HCT116 (cell line): ENCODE measurements at regions not wholly inside any gene's neighbourhood (a gene's known extent, or its start where the extent isn't known, plus 50 kb on each side); places are given as distances from the start of the nearest gene placed in this dataset.

Experiments used
- ATAC-seq: fragments of 200-7000 bp; cut with Tn5 transposase; 2 replicates; pipeline ENCODE4 v1.9.1; 2020; ENCODE audit warnings: mild to moderate bottlenecking, moderate library complexity
- BruUV-seq: library from RNA; stranded (reverse); fragments of 400-500 nt; replicated peaks from 2 replicates; lab custom pipeline; 2021; lab: Mats Ljungman, UMichigan
- CTCF ChIA-PET: fragments of 300-600 bp; sonication (Branson Sonifier 250); formaldehyde crosslinking; loops from one replicate; lab custom pipeline; 2021; ENCODE audit warnings: antibody characterized with exemption; lab: Charles Lee
- POLR2A ChIA-PET: fragments of 300-600, 350-600 bp; sonication (Branson Sonifier 250); formaldehyde crosslinking; loops from one replicate; lab custom pipeline; 2021; ENCODE audit warnings: antibody characterized with exemption; lab: Charles Lee
- RAD21 ChIA-PET, 2 experiments: fragments of 300-600 bp; sonication (Branson Sonifier 250); formaldehyde crosslinking; loops; one replicate each; lab custom pipeline; 2023; ENCODE audit warnings: low total read pairs in 2 of 2; ENCODE audit not compliant: uncharacterized antibody in 2 of 2, unreplicated experiment in 2 of 2, low non-redundant PET in 1 of 2; lab: Charles Lee
- DNase-seq: peaks from one replicate; pipeline ENCODE4 v3.0.0-alpha.2; 2010; ENCODE audit warnings: low read depth, low spot score
- H2AFZ ChIP-seq: fragments of 200-600 bp; shearing (Covaris generic), sonication (generic); 2 replicates; pipeline ENCODE4 v1.6.1; 2017; ENCODE audit warnings: low read depth, mixed run types, mixed read lengths, antibody characterized with exemption, low read length; ENCODE audit not compliant: poor library complexity, severe bottlenecking
- H3K27ac ChIP-seq: 2 replicates; pipeline ENCODE4 v1.5.1; 2012; ENCODE audit warnings: low read depth, low read length
- H3K27me3 ChIP-seq: fragments of 200-600 bp; sonication (generic); 2 replicates; pipeline ENCODE4 v1.6.1; 2016; ENCODE audit warnings: mixed run types, low read length, mixed read lengths; ENCODE audit not compliant: insufficient read depth
- H3K36me3 ChIP-seq, 2 experiments: fragments of 200-500 bp in 1 of 2; fragments of 200-600 bp in 1 of 2; sonication (Bioruptor generic) in 1 of 2; sonication (generic) in 1 of 2; 2 replicates each; pipeline versions ENCODE4 v1.5.1 to v1.6.1; 2014 to 2016; ENCODE audit warnings: low read length in 2 of 2, inconsistent platforms in 1 of 2, mixed read lengths in 1 of 2, mixed run types in 1 of 2; ENCODE audit not compliant: insufficient read depth in 2 of 2, control insufficient read depth in 1 of 2
- H3K4me1 ChIP-seq, 2 experiments: fragments of 200-600 bp in 1 of 2; sonication (generic) in 1 of 2; 2 replicates each; pipeline versions ENCODE4 v1.5.1 to v1.6.1; 2012 to 2017; ENCODE audit warnings: low read length in 2 of 2, inconsistent platforms in 1 of 2, mild to moderate bottlenecking in 1 of 2, mixed read lengths in 1 of 2, mixed run types in 1 of 2, moderate library complexity in 1 of 2; ENCODE audit not compliant: insufficient read depth in 2 of 2, control insufficient read depth in 1 of 2
- H3K4me2 ChIP-seq: fragments of 200-600 bp; sonication (generic); 2 replicates; pipeline ENCODE4 v1.6.1; 2017; ENCODE audit warnings: mixed run types, low read length, mixed read lengths
- H3K4me3 ChIP-seq, 2 experiments: fragments of 200-600 bp in 1 of 2; sonication (generic) in 1 of 2; replicated peaks in 1 of 2; 2 replicates each; pipeline ENCODE4 v1.5.1; 2011 to 2016; ENCODE audit warnings: low read length in 2 of 2, control low read depth in 1 of 2, low read depth in 1 of 2, mild to moderate bottlenecking in 1 of 2, mixed read lengths in 1 of 2, mixed run types in 1 of 2
- H3K79me2 ChIP-seq: fragments of 200-600 bp; sonication (generic); 2 replicates; pipeline ENCODE4 v1.6.1; 2017; ENCODE audit warnings: mild to moderate bottlenecking, mixed run types, low read length, moderate library complexity, mixed read lengths; ENCODE audit not compliant: insufficient read depth
- H3K9ac ChIP-seq: fragments of 200-600 bp; sonication (generic); 2 replicates; pipeline ENCODE4 v1.6.1; 2016; ENCODE audit warnings: low read length, mixed read lengths
- H3K9me2 ChIP-seq: fragments of 200-600 bp; sonication (generic), shearing (Covaris generic); 2 replicates; pipeline ENCODE4 v1.6.1; 2017; ENCODE audit warnings: mixed run types, mild to moderate bottlenecking, moderate library complexity; ENCODE audit not compliant: insufficient read depth
- H3K9me3 ChIP-seq, 2 experiments: fragments of 200-500 bp in 1 of 2; fragments of 200-600 bp in 1 of 2; sonication (Bioruptor generic) in 1 of 2; sonication (generic) in 1 of 2; 2 replicates each; pipeline ENCODE4 v1.6.1; 2014 to 2017; ENCODE audit warnings: low read length in 2 of 2, mixed read lengths in 2 of 2, inconsistent platforms in 1 of 2, low read depth in 1 of 2, mild to moderate bottlenecking in 1 of 2, mixed run types in 1 of 2, moderate library complexity in 1 of 2; ENCODE audit not compliant: control insufficient read depth in 1 of 2, insufficient read depth in 1 of 2
- H4K20me1 ChIP-seq: fragments of 200-600 bp; sonication (generic), shearing (Covaris generic); 2 replicates; pipeline ENCODE4 v1.6.1; 2017; ENCODE audit warnings: mixed run types, mild to moderate bottlenecking, moderate library complexity; ENCODE audit not compliant: insufficient read depth
- CBX3 ChIP-seq: IDR thresholded peaks from 2 replicates; pipeline ENCODE4 v1.6.1; 2012; ENCODE audit warnings: low read depth
- EGR1 ChIP-seq: IDR thresholded peaks from 2 replicates; pipeline ENCODE4 v1.6.1; 2012; ENCODE audit warnings: low read depth
- ELF1 ChIP-seq: IDR thresholded peaks from 2 replicates; pipeline ENCODE4 v1.6.1; 2012; ENCODE audit warnings: low read depth, borderline replicate concordance
- EZH2 ChIP-seq: fragments of 200-600 bp; sonication (generic); IDR thresholded peaks from 2 replicates; pipeline ENCODE4 v1.6.1; 2017; ENCODE audit warnings: antibody characterized with exemption, mixed run types
- FOSL1 ChIP-seq: IDR thresholded peaks from 2 replicates; pipeline ENCODE4 v1.6.1; 2012; ENCODE audit warnings: low read depth
- JUND ChIP-seq: IDR thresholded peaks from 2 replicates; pipeline ENCODE4 v1.6.1; 2012
- POLR2A ChIP-seq: IDR thresholded peaks from 2 replicates; pipeline ENCODE4 v1.7.0; 2011; ENCODE audit warnings: borderline replicate concordance; ENCODE audit not compliant: insufficient read depth, insufficient read length; ENCODE audit errors: extremely low read depth
- POLR2AphosphoS5 ChIP-seq: IDR thresholded peaks from 2 replicates; pipeline ENCODE4 v1.6.1; 2011; ENCODE audit warnings: mild to moderate bottlenecking, low read depth, low read length, moderate library complexity
- RAD21 ChIP-seq: IDR thresholded peaks from 2 replicates; pipeline ENCODE4 v1.6.1; 2012; ENCODE audit warnings: low read depth, mild to moderate bottlenecking
- SP1 ChIP-seq: IDR thresholded peaks from 2 replicates; pipeline ENCODE4 v1.6.1; 2012; ENCODE audit warnings: low read depth
- SRF ChIP-seq: IDR thresholded peaks from 2 replicates; pipeline ENCODE4 v1.6.1; 2012; ENCODE audit warnings: low read depth
- TCF7L2 ChIP-seq: IDR thresholded peaks from 2 replicates; pipeline ENCODE4 v1.7.0; 2011; ENCODE audit warnings: borderline replicate concordance, inconsistent platforms; ENCODE audit not compliant: insufficient read depth, insufficient read length; ENCODE audit errors: extremely low read depth
- ZFX ChIP-seq: fragments of 450-650 bp; IDR thresholded peaks from 2 replicates; pipeline ENCODE4 v1.6.1; 2017
- intact Hi-C: fragments of 100-400 bp; cut with micrococcal nuclease; formaldehyde crosslinking; loops from 2 replicates; pipeline ENCODE4 v1.10.0; 2022
- TF ChIP-seq, protein P1 (sequence below): IDR thresholded peaks from 2 replicates; pipeline ENCODE4 v1.6.1; 2012; ENCODE audit warnings: low read depth
- TF ChIP-seq, protein P2 (sequence below): IDR thresholded peaks from 2 replicates; pipeline ENCODE4 v1.6.1; 2012
- TF ChIP-seq, protein P3 (sequence below): IDR thresholded peaks from 2 replicates; pipeline ENCODE4 v1.6.1; 2012
- TF ChIP-seq, protein P4 (sequence below): IDR thresholded peaks from 2 replicates; pipeline ENCODE4 v1.6.1; 2011; ENCODE audit warnings: mild to moderate bottlenecking, low read length, moderate library complexity; ENCODE audit not compliant: insufficient replicate concordance; ENCODE audit errors: extremely low read depth

DNA sequence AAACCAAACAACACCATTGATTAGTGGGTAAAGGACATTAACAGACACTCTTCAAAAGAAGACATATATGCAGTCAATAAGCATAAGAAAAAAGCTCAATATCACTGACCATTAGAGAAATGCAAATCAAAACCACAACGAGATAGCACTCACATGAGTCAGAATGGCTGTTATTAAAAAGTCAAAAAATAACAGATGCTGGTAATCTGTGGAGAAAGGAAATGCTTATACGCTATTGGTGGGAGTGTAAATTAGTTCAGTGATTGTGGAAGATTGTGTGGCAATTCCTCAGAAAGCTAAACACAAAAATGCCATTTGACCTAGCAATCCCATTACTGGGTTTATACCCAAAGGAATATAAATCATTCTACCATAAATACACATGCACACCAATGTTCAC, 182.6 kb downstream of the TRPC6 start:
- ATAC-seq (no peak), DNase-seq (no peak)
- H3K9ac ChIP-seq = no peak overlapping the region
- intact Hi-C loops = no loop called here
- ChIA-PET POLR2A (no interaction called here), RAD21 (no interaction called here), CTCF (no interaction called here)
- no peaks in the 10 kb centered on the region for H4K20me1 ChIP-seq
- no peaks in the 10 kb centered on the region for H3K9me3 ChIP-seq
- no peaks in the 10 kb centered on the region for H3K4me1 ChIP-seq
- H2AFZ ChIP-seq = no peak overlapping the region
- BruUV-seq = no TSS peak
- no peaks in the 10 kb centered on the region for H3K79me2 ChIP-seq
- H3K4me2 ChIP-seq = no peak overlapping the region
- TF ChIP-seq ELF1 = no peak
- no peak for TF ChIP-seq JUND
- no peak for TF ChIP-seq ZFX
- no peak for TF ChIP-seq EZH2
- TF ChIP-seq POLR2AphosphoS5 = no peak
- no peak overlapping the region for H3K4me3 ChIP-seq
- H3K27ac ChIP-seq = no peak overlapping the region
- peaks cover under 1% of the 10 kb centered on the region; the same call in 1 of the 2 replicates for H3K27me3 ChIP-seq
- no peaks in the 10 kb centered on the region for H3K9me2 ChIP-seq
- no peaks in the 10 kb centered on the region for H3K36me3 ChIP-seq

DNA sequence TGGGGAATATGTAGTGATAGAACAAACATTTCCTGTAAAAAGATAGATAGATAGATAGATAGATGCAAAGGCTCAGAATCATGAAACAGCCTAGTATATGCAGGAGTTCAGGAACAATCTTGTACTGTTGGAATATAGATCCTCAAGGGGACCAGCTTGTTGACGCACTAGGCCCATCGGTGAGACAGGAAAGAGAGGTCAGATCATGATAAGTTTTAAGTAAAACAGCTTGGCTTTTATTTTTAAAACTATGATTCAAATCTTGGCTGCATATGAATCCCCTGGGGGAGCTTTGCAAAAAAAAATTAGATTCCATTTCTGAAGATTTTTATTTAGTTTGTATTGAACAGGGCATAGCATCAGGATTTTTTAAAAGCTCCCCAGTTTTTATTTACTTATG, 185.8 kb downstream of the TRPC6 start:
- Histone ChIP-seq H3K4me2 (no peak overlapping the region), H3K4me1 (no peaks in the 10 kb centered on the region), H3K79me2 (no peaks in the 10 kb centered on the region), H3K36me3 (no peaks in the 10 kb centered on the region), H3K4me3 (no peak overlapping the region), H3K9ac (no peak overlapping the region), H2AFZ (no peak overlapping the region), H3K9me2 (no peaks in the 10 kb centered on the region), H4K20me1 (no peaks in the 10 kb centered on the region), H3K27ac (no peak overlapping the region), H3K27me3 (no peaks in the 10 kb centered on the region), H3K9me3 (no peaks in the 10 kb centered on the region)
- ChIA-PET POLR2A (no interaction called here), CTCF (no interaction called here), RAD21 (no interaction called here)
- DNase-seq (no peak), ATAC-seq (no peak)
- intact Hi-C loops = no loop called here
- no TSS peak for BruUV-seq
- TF ChIP-seq EZH2 (no peak), SP1 (no peak), POLR2A (no peak), ZFX (no peak), POLR2AphosphoS5 (no peak), SRF (no peak), ELF1 (no peak), CBX3 (no peak), TCF7L2 (no peak), JUND (no peak), FOSL1 (no peak), RAD21 (no peak), EGR1 (no peak)
- TF ChIP-seq, protein P1, sequence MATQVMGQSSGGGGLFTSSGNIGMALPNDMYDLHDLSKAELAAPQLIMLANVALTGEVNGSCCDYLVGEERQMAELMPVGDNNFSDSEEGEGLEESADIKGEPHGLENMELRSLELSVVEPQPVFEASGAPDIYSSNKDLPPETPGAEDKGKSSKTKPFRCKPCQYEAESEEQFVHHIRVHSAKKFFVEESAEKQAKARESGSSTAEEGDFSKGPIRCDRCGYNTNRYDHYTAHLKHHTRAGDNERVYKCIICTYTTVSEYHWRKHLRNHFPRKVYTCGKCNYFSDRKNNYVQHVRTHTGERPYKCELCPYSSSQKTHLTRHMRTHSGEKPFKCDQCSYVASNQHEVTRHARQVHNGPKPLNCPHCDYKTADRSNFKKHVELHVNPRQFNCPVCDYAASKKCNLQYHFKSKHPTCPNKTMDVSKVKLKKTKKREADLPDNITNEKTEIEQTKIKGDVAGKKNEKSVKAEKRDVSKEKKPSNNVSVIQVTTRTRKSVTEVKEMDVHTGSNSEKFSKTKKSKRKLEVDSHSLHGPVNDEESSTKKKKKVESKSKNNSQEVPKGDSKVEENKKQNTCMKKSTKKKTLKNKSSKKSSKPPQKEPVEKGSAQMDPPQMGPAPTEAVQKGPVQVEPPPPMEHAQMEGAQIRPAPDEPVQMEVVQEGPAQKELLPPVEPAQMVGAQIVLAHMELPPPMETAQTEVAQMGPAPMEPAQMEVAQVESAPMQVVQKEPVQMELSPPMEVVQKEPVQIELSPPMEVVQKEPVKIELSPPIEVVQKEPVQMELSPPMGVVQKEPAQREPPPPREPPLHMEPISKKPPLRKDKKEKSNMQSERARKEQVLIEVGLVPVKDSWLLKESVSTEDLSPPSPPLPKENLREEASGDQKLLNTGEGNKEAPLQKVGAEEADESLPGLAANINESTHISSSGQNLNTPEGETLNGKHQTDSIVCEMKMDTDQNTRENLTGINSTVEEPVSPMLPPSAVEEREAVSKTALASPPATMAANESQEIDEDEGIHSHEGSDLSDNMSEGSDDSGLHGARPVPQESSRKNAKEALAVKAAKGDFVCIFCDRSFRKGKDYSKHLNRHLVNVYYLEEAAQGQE = no peak
- TF ChIP-seq, protein P2, sequence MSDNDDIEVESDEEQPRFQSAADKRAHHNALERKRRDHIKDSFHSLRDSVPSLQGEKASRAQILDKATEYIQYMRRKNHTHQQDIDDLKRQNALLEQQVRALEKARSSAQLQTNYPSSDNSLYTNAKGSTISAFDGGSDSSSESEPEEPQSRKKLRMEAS = no peak
- TF ChIP-seq, protein P3, sequence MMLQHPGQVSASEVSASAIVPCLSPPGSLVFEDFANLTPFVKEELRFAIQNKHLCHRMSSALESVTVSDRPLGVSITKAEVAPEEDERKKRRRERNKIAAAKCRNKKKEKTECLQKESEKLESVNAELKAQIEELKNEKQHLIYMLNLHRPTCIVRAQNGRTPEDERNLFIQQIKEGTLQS = no peak
- TF ChIP-seq, protein P4, sequence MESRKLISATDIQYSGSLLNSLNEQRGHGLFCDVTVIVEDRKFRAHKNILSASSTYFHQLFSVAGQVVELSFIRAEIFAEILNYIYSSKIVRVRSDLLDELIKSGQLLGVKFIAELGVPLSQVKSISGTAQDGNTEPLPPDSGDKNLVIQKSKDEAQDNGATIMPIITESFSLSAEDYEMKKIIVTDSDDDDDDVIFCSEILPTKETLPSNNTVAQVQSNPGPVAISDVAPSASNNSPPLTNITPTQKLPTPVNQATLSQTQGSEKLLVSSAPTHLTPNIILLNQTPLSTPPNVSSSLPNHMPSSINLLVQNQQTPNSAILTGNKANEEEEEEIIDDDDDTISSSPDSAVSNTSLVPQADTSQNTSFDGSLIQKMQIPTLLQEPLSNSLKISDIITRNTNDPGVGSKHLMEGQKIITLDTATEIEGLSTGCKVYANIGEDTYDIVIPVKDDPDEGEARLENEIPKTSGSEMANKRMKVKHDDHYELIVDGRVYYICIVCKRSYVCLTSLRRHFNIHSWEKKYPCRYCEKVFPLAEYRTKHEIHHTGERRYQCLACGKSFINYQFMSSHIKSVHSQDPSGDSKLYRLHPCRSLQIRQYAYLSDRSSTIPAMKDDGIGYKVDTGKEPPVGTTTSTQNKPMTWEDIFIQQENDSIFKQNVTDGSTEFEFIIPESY = no peak
